ENCODE measurements at regions not wholly inside any gene's neighbourhood (a gene's known extent, or its start where the extent isn't known, plus 50 kb on each side); places are given as distances from the start of the nearest gene placed in this dataset.

- Histone ChIP-seq H3K27me3 (ENCODE audit: control insufficient read depth, insufficient read depth, low read length) (no peaks in the 10 kb centered on the region), H3K4me1 (ENCODE audit: control insufficient read depth, insufficient read depth, low read length) (no peaks in the 10 kb centered on the region), H3K36me3 (ENCODE audit: control insufficient read depth, insufficient read depth, low read length) (no peaks in the 10 kb centered on the region), H3K9me3 (ENCODE audit: control insufficient read depth, insufficient read depth, low read length) (no peaks in the 10 kb centered on the region), H3K4me3 (ENCODE audit: low read depth, low read length) (no peak overlapping the region), H3K27ac (ENCODE audit: low read depth, low read length) (no peak overlapping the region)
- DNase-seq (ENCODE audit: low read depth in 4 of 6, low spot score in 6 of 6) = no peak
- WGBS (ENCODE audit: insufficient coverage) = no CpG with 5 or more reads among the region's 3 CpGs
These were observed 123.7 kb upstream of the FOXQ1 start for GRCh38 chr6:1188199-1188598.

GRCh38 chr6:1187293-1188131, 124.4 kb upstream of the FOXQ1 start:
- no peaks in the 10 kb centered on the region for H3K36me3 ChIP-seq (ENCODE audit: control insufficient read depth, insufficient read depth, low read length)
- 97% methylated on average over 3 of the region's 7 CpGs for WGBS (ENCODE audit: insufficient coverage)
- H3K27ac ChIP-seq (ENCODE audit: low read depth, low read length) = no peak overlapping the region
- no peaks in the 10 kb centered on the region for H3K27me3 ChIP-seq (ENCODE audit: control insufficient read depth, insufficient read depth, low read length)
- H3K4me3 ChIP-seq (ENCODE audit: low read depth, low read length) = no peak overlapping the region
- no peaks in the 10 kb centered on the region for H3K9me3 ChIP-seq (ENCODE audit: control insufficient read depth, insufficient read depth, low read length)
- no peak for DNase-seq (ENCODE audit: low read depth in 4 of 6, low spot score in 6 of 6)
- no peaks in the 10 kb centered on the region for H3K4me1 ChIP-seq (ENCODE audit: control insufficient read depth, insufficient read depth, low read length)

- Histone ChIP-seq H3K4me1 (ENCODE audit: control insufficient read depth, insufficient read depth, low read length) (no peaks in the 10 kb centered on the region), H3K36me3 (ENCODE audit: control insufficient read depth, insufficient read depth, low read length) (no peaks in the 10 kb centered on the region), H3K9me3 (ENCODE audit: control insufficient read depth, insufficient read depth, low read length) (no peaks in the 10 kb centered on the region), H3K27ac (ENCODE audit: low read depth, low read length) (no peak overlapping the region), H3K4me3 (ENCODE audit: low read depth, low read length) (no peak overlapping the region), H3K27me3 (ENCODE audit: control insufficient read depth, insufficient read depth, low read length) (no peaks in the 10 kb centered on the region)
- WGBS (ENCODE audit: insufficient coverage) = 50% methylated on average over 1 of the region's 4 CpGs
- DNase-seq (ENCODE audit: low read depth in 4 of 6, low spot score in 6 of 6) = no peak
These were observed 127.6 kb upstream of the FOXQ1 start for GRCh38 chr6:1184318-1184717.

- no peak overlapping the region for H3K4me3 ChIP-seq (ENCODE audit: low read depth, low read length)
- H3K9me3 ChIP-seq (ENCODE audit: control insufficient read depth, insufficient read depth, low read length) = no peaks in the 10 kb centered on the region
- H3K36me3 ChIP-seq (ENCODE audit: control insufficient read depth, insufficient read depth, low read length) = no peaks in the 10 kb centered on the region
- WGBS (ENCODE audit: insufficient coverage) = 92% methylated on average over 7 of the region's 13 CpGs
- no peaks in the 10 kb centered on the region for H3K4me1 ChIP-seq (ENCODE audit: control insufficient read depth, insufficient read depth, low read length)
- no peaks in the 10 kb centered on the region for H3K27me3 ChIP-seq (ENCODE audit: control insufficient read depth, insufficient read depth, low read length)
- no peak overlapping the region for H3K27ac ChIP-seq (ENCODE audit: low read depth, low read length)
- no peak for DNase-seq (ENCODE audit: low read depth in 4 of 6, low spot score in 6 of 6)
These were observed 129.0 kb upstream of the FOXQ1 start for GRCh38 chr6:1182722-1183521.

- H3K9me3 ChIP-seq (ENCODE audit: control insufficient read depth, insufficient read depth, low read length) = no peaks in the 10 kb centered on the region
- no CpG with 5 or more reads among the region's 4 CpGs for WGBS (ENCODE audit: insufficient coverage)
- no peaks in the 10 kb centered on the region for H3K36me3 ChIP-seq (ENCODE audit: control insufficient read depth, insufficient read depth, low read length)
- no peaks in the 10 kb centered on the region for H3K27me3 ChIP-seq (ENCODE audit: control insufficient read depth, insufficient read depth, low read length)
- no peak overlapping the region for H3K4me3 ChIP-seq (ENCODE audit: low read depth, low read length)
- DNase-seq (ENCODE audit: low read depth in 4 of 6, low spot score in 6 of 6) = peak in 1 of 6 donors; percentile 53
- H3K4me1 ChIP-seq (ENCODE audit: control insufficient read depth, insufficient read depth, low read length) = no peaks in the 10 kb centered on the region
- no peak overlapping the region for H3K27ac ChIP-seq (ENCODE audit: low read depth, low read length)
These were observed 129.8 kb upstream of the FOXQ1 start for GRCh38 chr6:1181939-1182605.

- Histone ChIP-seq H3K27ac (ENCODE audit: low read depth, low read length) (no peak overlapping the region), H3K36me3 (ENCODE audit: control insufficient read depth, insufficient read depth, low read length) (no peaks in the 10 kb centered on the region), H3K4me3 (ENCODE audit: low read depth, low read length) (no peak overlapping the region), H3K27me3 (ENCODE audit: control insufficient read depth, insufficient read depth, low read length) (no peaks in the 10 kb centered on the region), H3K4me1 (ENCODE audit: control insufficient read depth, insufficient read depth, low read length) (no peaks in the 10 kb centered on the region), H3K9me3 (ENCODE audit: control insufficient read depth, insufficient read depth, low read length) (no peaks in the 10 kb centered on the region)
- WGBS (ENCODE audit: insufficient coverage) = 90% methylated on average over 7 of the region's 16 CpGs
- DNase-seq (ENCODE audit: low read depth in 4 of 6, low spot score in 6 of 6) = peak in 1 of 6 donors; percentile 39
These were observed 132.1 kb upstream of the FOXQ1 start for GRCh38 chr6:1179571-1180459.

GRCh38 chr6:1178590-1178989, 133.3 kb upstream of the FOXQ1 start:
- H3K36me3 ChIP-seq (ENCODE audit: control insufficient read depth, insufficient read depth, low read length) = no peaks in the 10 kb centered on the region
- H3K9me3 ChIP-seq (ENCODE audit: control insufficient read depth, insufficient read depth, low read length) = no peaks in the 10 kb centered on the region
- H3K4me1 ChIP-seq (ENCODE audit: control insufficient read depth, insufficient read depth, low read length) = no peaks in the 10 kb centered on the region
- DNase-seq (ENCODE audit: low read depth in 4 of 6, low spot score in 6 of 6) = no peak
- H3K27ac ChIP-seq (ENCODE audit: low read depth, low read length) = no peak overlapping the region
- H3K27me3 ChIP-seq (ENCODE audit: control insufficient read depth, insufficient read depth, low read length) = no peaks in the 10 kb centered on the region
- H3K4me3 ChIP-seq (ENCODE audit: low read depth, low read length) = no peak overlapping the region
- WGBS (ENCODE audit: insufficient coverage) = 89% methylated on average over 3 of the region's 3 CpGs

- DNase-seq (ENCODE audit: low read depth in 4 of 6, low spot score in 6 of 6) = peak in 1 of 6 donors; percentile 39
- no peaks in the 10 kb centered on the region for H3K4me1 ChIP-seq (ENCODE audit: control insufficient read depth, insufficient read depth, low read length)
- 78% methylated on average over 3 of the region's 6 CpGs for WGBS (ENCODE audit: insufficient coverage)
These were observed 135.3 kb upstream of the FOXQ1 start for GRCh38 chr6:1176567-1176966.

GRCh38 chr6:1175877-1176276, 136.0 kb upstream of the FOXQ1 start:
- WGBS (ENCODE audit: insufficient coverage) = 63% methylated on average over 3 of the region's 4 CpGs

More at GRCh38 chr6:1176567-1176966, 135.3 kb upstream of the FOXQ1 start:
- Histone ChIP-seq H3K27me3 (ENCODE audit: control insufficient read depth, insufficient read depth, low read length) (no peaks in the 10 kb centered on the region), H3K9me3 (ENCODE audit: control insufficient read depth, insufficient read depth, low read length) (no peaks in the 10 kb centered on the region), H3K36me3 (ENCODE audit: control insufficient read depth, insufficient read depth, low read length) (no peaks in the 10 kb centered on the region), H3K27ac (ENCODE audit: low read depth, low read length) (no peak overlapping the region), H3K4me3 (ENCODE audit: low read depth, low read length) (no peak overlapping the region)

More at GRCh38 chr6:1175877-1176276, 136.0 kb upstream of the FOXQ1 start:
- Histone ChIP-seq H3K27me3 (ENCODE audit: control insufficient read depth, insufficient read depth, low read length) (no peaks in the 10 kb centered on the region), H3K4me1 (ENCODE audit: control insufficient read depth, insufficient read depth, low read length) (no peaks in the 10 kb centered on the region), H3K27ac (ENCODE audit: low read depth, low read length) (no peak overlapping the region), H3K9me3 (ENCODE audit: control insufficient read depth, insufficient read depth, low read length) (no peaks in the 10 kb centered on the region), H3K4me3 (ENCODE audit: low read depth, low read length) (no peak overlapping the region), H3K36me3 (ENCODE audit: control insufficient read depth, insufficient read depth, low read length) (no peaks in the 10 kb centered on the region)
- no peak for DNase-seq (ENCODE audit: low read depth in 4 of 6, low spot score in 6 of 6)

Data from spinal cord (tissue), 9 donors.